SK-MEL-5 (cell line): ENCODE measurements at regions not wholly inside any gene's neighbourhood (a gene's known extent, or its start where the extent isn't known, plus 50 kb on each side); places are given as distances from the start of the nearest gene placed in this dataset.

Experiments
- DNase-seq: peaks from one replicate; pipeline ENCODE4 v3.0.0-alpha.2; 2016; ENCODE audit warnings: low read depth, low spot score
- in situ Hi-C: cut with HindIII; loops from 2 replicates; pipeline ENCODE4 v1.10.0; 2016; ENCODE audit warnings: low sequenced_read_pairs, high pct_unique_total_duplicates, low pct_unique_long_range_greater_than_20kb

DNA sequence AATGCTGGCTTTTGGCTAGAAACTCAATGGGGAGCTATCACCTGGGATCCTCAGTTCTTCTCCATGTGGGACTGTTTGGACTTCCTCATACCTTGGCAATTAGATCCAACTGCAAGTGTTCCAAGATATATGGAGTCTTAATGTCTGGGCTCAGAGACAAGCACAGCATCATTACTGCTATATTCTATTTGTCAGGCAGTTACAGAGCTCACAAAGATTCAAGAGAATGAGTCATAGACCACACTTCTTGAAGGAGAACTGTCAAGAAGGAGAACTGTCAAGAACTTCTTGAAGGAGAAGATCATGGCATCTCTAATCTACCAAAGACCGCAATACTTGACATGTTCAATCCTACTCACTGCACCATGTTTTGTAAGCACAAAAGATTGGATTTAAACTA, 106.8 kb upstream of the NREP start:
- in situ Hi-C loops = no loop called here
- no peak for DNase-seq

DNA sequence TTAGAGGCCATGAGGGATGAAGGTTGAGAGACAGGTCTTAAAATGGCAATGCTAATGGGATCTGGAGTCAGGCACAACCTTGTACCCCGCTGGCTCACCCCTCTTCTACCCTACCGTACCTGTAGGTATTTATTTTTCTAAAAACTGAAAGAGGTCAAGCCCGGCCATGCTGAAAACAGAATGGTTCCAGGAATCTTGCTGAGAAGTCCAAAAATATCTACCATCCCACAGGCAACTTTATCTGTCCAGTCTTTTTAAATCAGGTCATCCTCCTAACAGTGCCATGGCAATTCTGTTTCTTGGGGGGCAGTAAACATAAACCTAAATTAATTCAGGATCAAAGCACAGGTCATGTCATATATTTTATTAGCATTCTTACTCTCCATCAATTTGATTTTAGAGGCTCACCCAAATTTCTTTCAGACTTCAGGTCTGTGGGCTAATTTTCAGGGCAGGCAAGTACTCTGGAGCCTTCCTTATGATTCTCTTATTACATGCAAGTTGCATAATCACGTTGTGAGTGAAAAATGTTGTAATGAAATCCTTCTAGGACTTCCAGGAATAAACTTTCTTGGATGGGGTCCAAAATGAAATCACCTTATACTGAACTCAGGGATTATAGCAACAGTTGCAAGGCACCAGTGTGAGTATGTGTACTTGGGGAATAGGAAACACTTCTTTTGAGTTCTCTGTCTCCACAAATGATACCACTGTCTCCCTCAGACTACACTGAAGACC, 102.7 kb upstream of the NREP start:
- in situ Hi-C loops = no loop called here
- DNase-seq = no peak

DNA sequence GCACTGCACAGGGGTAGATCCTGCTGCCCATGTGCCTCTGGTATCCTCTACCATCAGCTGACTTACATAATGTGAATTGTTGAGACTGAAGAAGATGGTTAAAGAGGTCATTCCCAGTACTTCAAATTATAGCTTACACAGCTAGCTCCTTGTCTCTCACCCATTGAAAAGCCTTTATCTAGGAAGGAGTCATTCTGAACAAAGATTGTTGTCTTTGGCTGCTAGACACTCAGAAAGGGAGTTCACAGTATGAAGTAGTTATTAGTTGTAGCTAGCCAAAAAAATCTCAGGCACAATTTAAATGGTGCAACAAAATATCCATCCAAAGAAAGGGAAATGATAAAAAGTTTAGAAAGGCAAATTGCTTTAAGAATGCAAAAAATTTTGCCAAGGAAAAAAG, 102.0 kb upstream of the NREP start:
- in situ Hi-C loops = no loop called here

DNA sequence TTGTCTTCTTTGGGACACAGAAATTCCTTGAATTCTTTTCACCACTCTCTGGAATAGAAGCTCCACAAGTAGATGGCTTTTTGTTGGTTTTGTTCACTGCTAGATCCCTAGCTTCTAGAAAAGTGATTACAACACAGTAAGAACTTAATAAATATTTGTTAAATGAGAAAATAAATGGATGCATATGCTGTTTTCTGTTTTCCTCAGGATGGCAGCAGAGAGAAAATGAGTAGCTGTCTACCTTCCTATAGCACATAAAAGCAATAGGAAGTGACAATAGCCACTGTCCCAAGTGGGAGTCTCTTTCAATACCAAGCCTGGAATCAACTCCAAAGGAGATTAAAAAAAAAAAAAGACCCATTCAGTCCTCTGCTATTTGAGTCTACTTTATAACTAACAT, 100.6 kb upstream of the NREP start:
- DNase-seq = no peak

More for the DNA sequence above, 102.0 kb upstream of the NREP start:
- DNase-seq = peak; percentile 2

DNA sequence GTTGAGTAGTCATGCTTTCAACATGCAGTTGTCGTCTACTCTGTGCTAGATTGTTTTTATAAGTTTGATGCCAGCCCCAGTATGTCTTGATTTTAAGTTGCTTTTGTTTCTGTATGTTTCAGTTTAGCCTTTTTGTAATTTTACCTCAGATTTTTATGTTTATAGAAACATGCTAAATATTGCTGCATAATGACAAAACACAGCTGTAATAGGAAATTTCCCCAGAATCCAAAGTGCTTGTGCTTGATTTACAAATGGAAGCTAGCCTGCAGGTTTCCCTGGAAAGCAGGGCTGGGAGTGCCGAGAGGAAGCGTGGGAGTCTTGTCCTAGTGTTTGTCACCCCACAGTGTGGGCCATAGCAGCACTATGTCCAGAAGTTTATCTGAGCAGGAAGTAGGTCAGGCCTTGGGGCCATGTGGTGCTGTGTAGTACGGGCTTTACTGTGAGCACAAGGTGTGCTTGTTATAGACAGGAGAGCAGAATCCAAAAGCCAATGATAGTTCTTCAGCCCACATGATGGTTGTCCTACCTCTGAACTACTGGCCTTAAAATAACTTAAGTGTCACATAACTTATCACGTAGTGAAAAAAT, 100.0 kb upstream of the NREP start:
- DNase-seq = no peak
- in situ Hi-C loops = no loop called here

More for the DNA sequence above, 100.6 kb upstream of the NREP start:
- in situ Hi-C loops = no loop called here

DNA sequence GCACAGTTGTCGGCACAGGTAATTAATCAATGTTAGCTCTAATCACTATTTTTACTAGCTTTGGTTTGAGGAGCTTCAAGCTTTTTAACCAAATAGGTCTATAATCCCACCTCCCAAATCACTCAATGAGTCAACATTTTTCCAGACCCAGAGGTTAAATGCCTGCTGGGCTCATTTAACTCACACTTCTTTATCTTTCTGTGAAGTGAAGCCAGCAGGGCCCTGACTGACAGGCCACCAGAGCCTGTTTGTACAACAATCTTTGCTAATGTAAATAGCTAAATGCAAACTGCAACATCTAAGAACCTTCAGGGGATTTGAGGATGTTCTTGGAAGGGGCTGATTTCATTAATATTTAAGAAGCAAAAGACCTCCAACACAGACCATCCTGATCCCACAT, 98.4 kb upstream of the NREP start:
- no peak for DNase-seq
- in situ Hi-C loops = no loop called here

DNA sequence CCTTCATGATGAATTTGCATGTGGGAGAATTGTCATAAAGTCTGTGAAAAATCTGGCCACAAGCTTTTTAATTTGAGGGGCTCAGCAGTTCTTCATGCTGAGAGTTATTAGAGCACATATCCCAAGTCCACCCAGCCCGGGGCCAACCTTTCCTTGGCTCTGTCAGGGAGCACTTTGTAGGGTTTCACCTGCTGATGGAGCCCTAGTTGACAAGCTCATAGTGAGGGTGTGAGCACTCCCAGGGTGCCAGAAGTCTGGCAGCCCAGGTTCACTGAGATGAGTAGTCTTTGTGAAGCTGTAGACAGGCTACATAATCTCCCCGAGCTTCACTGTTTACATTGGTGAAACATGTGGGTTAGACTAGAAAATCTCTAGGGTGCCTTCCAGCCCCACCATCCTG, 97.2 kb upstream of the NREP start:
- no peak for DNase-seq
- in situ Hi-C loops = no loop called here

DNA sequence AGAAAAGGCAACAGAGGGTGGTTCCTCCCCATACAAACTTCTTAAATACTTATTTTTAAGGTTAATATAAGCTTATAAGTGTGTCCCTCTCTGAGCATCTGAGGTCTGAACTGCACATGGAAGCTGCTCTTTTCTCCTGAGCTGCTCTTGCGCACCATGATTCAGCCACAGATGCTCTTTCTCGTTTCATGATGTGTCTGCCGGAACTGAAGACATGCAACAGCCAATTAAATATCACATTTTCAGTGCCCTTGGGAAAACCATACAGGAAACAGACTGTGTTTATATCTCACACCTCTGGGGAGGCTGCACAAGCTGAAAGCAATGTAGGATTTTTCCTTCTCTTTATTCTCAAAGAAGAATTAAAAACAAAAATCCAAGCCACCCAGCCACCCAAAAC, 96.8 kb upstream of the NREP start:
- in situ Hi-C loops = no loop called here
- DNase-seq = peak; percentile 12

DNA sequence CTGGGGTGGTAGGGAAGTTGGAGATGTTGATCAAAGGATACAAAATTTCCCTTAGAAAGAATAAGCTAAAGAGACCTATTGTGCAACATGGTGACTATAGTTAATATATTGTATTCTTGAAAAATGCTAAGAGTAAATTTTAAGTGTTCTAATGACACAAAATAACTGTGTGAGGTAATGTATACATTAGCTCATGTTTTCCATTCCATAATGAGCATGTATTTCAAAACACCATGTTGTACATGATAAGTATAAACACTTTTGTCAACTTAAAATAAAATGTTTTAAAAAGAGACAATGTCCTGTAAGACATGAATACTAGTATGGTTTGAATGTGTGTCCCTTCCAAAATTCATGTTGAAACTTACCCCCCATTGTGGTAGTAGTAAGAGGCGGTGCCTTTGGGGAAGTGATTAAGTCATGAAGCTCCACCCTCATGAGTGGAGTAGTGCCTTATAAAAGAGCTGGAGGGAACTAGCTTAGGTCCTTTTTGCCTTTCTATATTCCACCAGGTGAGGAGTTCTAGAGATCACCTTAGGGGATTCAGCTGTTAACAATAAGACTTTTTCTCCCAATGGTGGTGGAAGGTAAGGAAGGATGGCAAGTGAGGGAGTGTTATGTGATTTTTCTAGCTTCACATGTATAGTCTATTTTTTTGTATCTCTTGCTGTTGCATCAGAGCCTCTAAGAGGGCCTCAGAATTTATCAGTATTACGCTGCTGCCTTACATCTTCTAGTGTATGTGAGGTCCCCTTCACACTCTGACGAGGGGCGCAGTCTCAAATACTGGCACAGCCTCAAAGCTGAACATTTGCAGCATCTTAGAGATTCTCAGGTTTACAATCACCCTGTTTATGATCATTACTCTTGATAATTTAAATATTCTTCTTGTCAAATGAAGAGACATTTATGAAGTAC, 94.9 kb upstream of the NREP start:
- in situ Hi-C loops = no loop called here
- DNase-seq = no peak

DNA sequence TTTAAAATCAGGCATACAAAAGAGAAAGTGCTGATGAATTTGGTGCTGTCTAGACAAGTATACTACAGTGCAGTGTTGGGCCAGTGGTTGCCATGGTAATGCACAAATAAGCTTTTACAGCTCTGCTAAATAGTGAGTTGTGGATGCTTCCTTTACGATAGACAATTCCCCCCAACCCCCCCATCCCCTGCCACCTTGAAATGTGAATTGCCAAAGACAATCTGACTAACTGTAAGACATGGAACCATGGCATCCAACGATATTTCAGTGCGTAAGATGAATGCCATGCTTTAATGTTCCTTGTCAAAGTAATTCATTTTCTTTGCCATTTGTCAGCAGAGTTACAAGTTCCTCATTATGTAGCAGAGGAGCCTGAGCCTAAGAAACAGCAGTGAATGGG, 91.5 kb upstream of the NREP start:
- in situ Hi-C loops = no loop called here

DNA sequence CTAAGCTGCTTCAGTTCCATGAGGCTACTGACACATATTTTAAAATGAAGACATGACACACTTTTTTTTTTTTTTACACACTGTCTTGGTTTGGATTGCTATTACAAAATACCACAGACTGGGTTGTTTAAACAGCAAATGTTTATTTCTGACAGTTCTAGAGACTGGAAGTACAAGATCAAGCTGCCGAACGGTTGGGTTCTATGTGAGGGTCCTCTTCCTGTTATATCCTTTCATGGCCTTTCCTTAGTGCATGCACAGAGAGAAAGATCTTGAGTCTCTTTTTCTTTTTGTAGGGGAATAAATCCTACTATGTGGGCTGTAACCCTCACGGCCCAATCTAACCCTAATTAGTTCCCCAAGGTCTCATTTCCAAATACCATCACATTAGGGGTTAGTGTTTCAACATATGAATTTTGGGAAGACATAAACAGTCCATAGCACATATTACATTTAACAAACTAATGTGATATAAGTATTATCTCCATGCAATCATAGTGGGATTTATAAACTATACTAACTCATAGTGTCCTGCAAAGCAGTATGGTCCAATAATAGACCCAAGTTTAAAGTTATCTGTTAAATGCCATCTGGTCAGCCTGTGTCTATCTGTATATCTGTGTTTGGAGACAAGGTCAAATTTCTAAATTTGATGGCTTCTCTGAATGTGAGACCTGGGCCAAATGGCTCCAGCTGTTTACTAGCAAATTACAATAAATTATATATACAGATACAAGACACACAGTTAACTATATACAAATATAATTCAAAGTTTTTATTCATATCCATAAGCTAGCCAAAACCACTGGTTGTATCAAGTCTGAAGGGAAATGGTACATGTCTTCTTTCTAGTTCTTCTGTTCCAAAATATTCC, 90.3 kb upstream of the NREP start:
- no peak for DNase-seq
- in situ Hi-C loops = no loop called here

More for the DNA sequence above, 91.5 kb upstream of the NREP start:
- no peak for DNase-seq

DNA sequence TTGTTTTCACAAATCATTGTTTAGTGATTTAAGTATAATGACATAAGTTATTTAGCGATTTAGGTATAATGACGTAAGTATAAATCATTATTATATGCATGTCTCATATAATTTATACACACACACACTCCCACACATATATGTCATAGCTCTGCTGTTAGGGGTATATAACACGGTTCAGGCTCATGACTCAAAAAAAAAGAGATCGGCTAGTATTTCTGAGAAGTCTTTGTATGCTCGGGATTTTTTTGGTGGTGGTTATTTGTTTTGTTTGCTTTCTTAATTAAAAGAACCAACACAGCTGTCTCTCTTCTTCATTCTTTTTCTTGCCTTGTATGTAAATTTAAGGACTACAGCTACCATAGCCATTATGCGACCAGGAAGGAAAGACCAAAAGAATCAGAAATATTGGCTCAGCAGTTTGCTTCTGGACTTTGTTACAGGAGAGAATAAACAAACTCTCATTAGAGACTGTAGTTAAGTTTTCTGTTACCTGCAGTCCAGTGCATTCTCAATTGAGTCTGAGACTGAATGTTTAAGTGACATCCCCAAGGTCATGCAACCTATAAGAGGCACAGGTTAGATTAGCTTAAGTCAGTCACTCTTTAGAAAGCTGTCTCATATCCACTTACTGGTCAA, 83.2 kb upstream of the NREP start:
- DNase-seq = no peak
- in situ Hi-C loops = no loop called here

DNA sequence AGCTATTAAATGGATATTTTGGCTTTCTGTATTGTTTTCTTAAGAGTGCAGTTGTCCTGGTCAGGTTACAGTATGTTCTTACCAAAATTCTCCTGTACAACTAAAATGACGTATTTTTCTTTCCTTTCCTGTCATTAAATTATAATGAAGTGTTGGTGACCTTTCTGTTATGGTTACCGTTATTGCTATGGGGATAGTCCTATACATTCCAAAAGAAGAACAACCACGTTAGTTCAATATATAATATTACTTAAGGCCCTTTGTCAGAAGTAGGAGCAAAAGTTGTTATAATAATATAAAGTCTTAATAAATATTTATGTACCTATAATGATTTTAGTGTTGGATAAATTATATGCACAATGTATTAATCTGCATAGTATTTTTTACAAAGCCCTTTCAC, 82.4 kb upstream of the NREP start:
- no peak for DNase-seq
- in situ Hi-C loops = no loop called here

DNA sequence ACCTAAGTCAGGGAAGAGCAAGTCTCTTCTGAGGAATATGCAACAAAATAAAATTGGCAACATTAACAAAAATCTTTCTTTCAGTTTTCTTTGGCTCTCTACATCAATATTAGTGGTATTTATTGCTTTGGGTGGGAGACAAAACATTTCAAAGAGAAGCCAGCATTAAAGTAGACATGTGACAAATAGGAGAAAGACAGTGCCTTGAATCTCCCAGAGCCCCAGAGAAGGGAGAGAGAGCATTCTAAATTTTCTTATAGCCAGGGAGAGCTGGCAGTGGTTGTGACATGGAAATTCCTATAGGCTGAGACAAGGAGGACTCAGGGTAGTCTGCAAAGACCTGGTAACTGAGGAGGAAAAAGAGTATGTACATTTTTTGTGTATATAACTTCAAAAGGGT, 79.4 kb upstream of the NREP start:
- in situ Hi-C loops = no loop called here
- no peak for DNase-seq

DNA sequence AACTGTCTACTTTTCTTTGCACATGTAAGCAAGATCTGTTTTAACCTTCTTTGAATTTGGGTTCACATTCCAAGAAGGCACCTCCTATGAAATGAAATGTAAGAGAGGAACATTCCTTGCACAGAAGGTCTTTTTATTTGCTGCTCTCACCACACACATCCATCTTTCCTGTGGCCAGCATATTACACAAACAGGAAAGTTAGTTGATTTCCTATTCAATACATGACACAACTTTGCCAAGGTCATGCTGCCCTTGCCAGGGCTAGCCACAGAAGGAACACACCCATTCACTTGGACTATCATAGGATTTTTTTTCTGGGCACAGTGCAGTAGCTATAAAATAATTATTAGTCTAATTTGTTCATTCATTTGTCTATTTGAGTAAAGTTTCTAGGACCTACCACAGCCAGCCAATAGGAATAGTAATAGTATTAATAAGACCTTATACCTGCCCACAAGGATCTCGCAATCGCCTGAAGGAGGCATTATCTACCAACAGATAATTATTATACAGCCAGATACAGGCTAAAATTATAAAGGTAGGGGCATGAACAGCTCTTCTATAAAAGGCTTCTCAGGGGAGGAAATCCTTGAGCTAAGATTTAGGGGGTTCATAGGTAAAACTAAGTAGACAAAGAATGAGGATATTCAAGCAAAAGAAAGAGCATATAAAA, 78.1 kb upstream of the NREP start:
- DNase-seq = no peak
- in situ Hi-C loops = no loop called here

DNA sequence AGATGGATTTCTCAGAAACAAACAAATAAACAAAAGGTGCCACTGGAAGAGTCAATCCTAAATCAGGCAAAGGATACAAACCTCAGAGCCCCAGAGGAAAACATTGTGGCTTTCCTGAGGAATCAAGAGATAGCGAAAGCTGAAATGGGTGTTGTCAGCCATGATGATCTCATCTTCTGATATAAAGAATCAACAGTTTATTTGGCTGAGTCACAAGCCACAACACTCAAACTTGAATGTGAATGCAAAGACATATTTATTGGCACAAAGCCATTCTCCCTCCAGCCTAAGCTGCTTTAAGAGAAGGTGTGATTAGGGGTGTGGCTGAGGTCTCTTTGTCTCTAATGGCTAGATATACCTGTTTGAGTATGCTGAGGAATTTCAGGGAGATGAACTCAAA, 73.3 kb upstream of the NREP start:
- in situ Hi-C loops = no loop called here

DNA sequence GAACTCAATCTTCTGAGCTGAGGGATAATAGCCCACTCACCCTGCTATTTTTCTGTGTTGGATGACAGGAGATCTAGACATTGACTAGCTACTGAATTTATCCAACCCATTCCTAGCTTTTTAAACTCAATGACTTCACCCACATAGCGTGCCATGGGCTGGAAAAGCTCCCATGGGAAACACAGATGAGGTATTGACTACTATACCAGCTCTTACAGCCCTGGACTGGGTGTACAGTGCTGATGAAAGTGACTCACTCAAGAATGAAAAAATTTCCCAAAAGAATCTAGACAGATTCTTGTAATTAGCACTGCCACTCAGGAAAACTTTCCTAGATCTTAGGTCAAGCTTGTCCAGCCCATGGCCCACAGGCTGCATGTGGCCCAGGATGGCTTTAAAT, 72.7 kb upstream of the NREP start:
- in situ Hi-C loops = no loop called here
- DNase-seq = peak; percentile 7

More for the DNA sequence above, 73.3 kb upstream of the NREP start:
- no peak for DNase-seq
